ENCODE measurements at regions not wholly inside any gene's neighbourhood (a gene's known extent, or its start where the extent isn't known, plus 50 kb on each side); places are given as distances from the start of the nearest gene placed in this dataset.
"Not testable (repeated sequence)": the region's sequence is repeated elsewhere in the genome, so short reads cannot be mapped to it uniquely, and the experiment has no call there.

GRCh38 chrX:82745725-82746124 lies 762.4 kb upstream of the POU3F4 start:
- TF ChIP-seq, protein P1, sequence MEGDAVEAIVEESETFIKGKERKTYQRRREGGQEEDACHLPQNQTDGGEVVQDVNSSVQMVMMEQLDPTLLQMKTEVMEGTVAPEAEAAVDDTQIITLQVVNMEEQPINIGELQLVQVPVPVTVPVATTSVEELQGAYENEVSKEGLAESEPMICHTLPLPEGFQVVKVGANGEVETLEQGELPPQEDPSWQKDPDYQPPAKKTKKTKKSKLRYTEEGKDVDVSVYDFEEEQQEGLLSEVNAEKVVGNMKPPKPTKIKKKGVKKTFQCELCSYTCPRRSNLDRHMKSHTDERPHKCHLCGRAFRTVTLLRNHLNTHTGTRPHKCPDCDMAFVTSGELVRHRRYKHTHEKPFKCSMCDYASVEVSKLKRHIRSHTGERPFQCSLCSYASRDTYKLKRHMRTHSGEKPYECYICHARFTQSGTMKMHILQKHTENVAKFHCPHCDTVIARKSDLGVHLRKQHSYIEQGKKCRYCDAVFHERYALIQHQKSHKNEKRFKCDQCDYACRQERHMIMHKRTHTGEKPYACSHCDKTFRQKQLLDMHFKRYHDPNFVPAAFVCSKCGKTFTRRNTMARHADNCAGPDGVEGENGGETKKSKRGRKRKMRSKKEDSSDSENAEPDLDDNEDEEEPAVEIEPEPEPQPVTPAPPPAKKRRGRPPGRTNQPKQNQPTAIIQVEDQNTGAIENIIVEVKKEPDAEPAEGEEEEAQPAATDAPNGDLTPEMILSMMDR (IDR thresholded peaks at IDR 0.05): not testable (repeated sequence)
- not testable (repeated sequence) for TF ChIP-seq POLR2A (IDR thresholded peaks at IDR 0.05)
